Hepatocyte (in vitro differentiated cells): ENCODE measurements at regions not wholly inside any gene's neighbourhood (a gene's known extent, or its start where the extent isn't known, plus 50 kb on each side); places are given as distances from the start of the nearest gene placed in this dataset.

Source experiments
- EZH2 ChIP-seq: fragments of 200-600 bp; sonication (generic); IDR thresholded peaks from 2 replicates; pipeline ENCODE4 v1.6.1; 2016; ENCODE audit warnings: antibody characterized with exemption, mild to moderate bottlenecking, borderline replicate concordance
- EZH2phosphoT487 ChIP-seq: fragments of 200-600 bp; sonication (generic); IDR thresholded peaks from one replicate; pipeline ENCODE4 v1.6.1; 2018; ENCODE audit warnings: antibody characterized with exemption, mild to moderate bottlenecking, low read depth, moderate library complexity; ENCODE audit not compliant: unreplicated experiment, severe bottlenecking
- TF ChIP-seq, protein P1 (sequence below): fragments of 200-600 bp; sonication (generic); IDR thresholded peaks from 2 replicates; pipeline ENCODE4 v1.5.1; 2016; ENCODE audit warnings: antibody characterized with exemption, mild to moderate bottlenecking; ENCODE audit not compliant: poor library complexity

- TF ChIP-seq, protein P1, sequence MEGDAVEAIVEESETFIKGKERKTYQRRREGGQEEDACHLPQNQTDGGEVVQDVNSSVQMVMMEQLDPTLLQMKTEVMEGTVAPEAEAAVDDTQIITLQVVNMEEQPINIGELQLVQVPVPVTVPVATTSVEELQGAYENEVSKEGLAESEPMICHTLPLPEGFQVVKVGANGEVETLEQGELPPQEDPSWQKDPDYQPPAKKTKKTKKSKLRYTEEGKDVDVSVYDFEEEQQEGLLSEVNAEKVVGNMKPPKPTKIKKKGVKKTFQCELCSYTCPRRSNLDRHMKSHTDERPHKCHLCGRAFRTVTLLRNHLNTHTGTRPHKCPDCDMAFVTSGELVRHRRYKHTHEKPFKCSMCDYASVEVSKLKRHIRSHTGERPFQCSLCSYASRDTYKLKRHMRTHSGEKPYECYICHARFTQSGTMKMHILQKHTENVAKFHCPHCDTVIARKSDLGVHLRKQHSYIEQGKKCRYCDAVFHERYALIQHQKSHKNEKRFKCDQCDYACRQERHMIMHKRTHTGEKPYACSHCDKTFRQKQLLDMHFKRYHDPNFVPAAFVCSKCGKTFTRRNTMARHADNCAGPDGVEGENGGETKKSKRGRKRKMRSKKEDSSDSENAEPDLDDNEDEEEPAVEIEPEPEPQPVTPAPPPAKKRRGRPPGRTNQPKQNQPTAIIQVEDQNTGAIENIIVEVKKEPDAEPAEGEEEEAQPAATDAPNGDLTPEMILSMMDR: no peak
- no peak for TF ChIP-seq EZH2phosphoT487
- no peak for TF ChIP-seq EZH2
Observed at GRCh38 chrX:85592980-85593379, 213.5 kb upstream of the POF1B start.
